ENCODE measurements at regions not wholly inside any gene's neighbourhood (a gene's known extent, or its start where the extent isn't known, plus 50 kb on each side); places are given as distances from the start of the nearest gene placed in this dataset.

GRCh38 chr7:155213385-155213784 is 84.3 kb upstream of the INSIG1 start:
- Mint-ChIP-seq H3K27me3 (ENCODE audit: low read depth) (peaks cover 2% of the 10 kb centered on the region), H3K27ac (ENCODE audit: unreplicated experiment) (no peak overlapping the region), H3K4me3 (no peak overlapping the region), H3K9me3 (no peaks in the 10 kb centered on the region), H3K36me3 (ENCODE audit: low read depth) (no peaks in the 10 kb centered on the region), H3K4me1 (peaks cover 7% of the 10 kb centered on the region)
- no peak for TF ChIP-seq CTCF (conservative IDR thresholded peaks at IDR 0.05)
- no peak for DNase-seq (ENCODE audit: low read depth, low spot score)

DNA sequence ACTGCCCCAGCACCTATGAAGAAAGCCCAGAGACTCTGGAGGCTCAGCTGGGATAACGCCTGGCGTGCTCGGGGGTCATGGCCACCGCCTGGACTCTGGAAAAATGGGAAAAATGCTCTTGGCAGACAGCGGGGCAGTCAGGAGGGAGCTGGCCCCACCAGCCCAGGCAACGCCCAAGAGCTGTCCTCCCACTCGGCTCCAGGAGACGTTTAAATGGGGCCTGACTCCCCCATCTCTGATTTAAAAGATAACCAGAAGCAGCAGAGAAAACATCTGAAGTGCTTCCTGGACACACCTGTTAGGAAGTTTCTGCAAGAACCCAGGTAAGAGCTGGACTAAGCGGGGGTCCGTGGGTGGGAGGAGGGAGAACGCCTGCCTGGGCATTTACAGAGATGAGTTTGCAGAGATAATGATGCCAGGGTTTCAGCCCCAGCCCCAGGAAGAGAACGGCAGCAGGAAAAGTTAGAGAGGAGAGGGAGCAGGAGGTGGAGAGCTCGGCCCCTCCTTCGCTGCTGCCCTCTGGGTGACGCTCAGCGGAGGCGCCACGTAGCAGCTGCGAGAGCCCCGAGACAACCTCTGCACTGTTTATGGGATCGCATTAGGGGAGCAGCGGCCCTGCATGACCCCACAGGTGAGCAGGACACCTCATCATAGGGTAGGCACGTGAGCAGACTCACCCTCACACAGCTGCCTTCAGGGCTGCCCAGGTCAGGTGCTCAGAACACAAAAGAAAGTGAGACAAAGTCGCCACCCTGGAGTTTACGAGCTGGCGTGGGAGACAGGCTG is 83.5 kb upstream of the INSIG1 start:
- no peak for DNase-seq (ENCODE audit: low read depth, low spot score)
- H3K4me3 Mint-ChIP-seq = no peak overlapping the region
- no peak overlapping the region for H3K27ac Mint-ChIP-seq (ENCODE audit: unreplicated experiment)
- no peak for TF ChIP-seq CTCF (conservative IDR thresholded peaks at IDR 0.05)
- H3K4me1 Mint-ChIP-seq = peaks cover 7% of the 10 kb centered on the region
- H3K36me3 Mint-ChIP-seq (ENCODE audit: low read depth) = no peaks in the 10 kb centered on the region
- H3K27me3 Mint-ChIP-seq (ENCODE audit: low read depth) = peaks cover 2% of the 10 kb centered on the region
- H3K9me3 Mint-ChIP-seq = no peaks in the 10 kb centered on the region

- no peak overlapping the region for H3K4me3 Mint-ChIP-seq
- H3K9me3 Mint-ChIP-seq = no peaks in the 10 kb centered on the region
- no peak overlapping the region for H3K27ac Mint-ChIP-seq (ENCODE audit: unreplicated experiment)
- H3K36me3 Mint-ChIP-seq (ENCODE audit: low read depth) = no peaks in the 10 kb centered on the region
- no peak for TF ChIP-seq CTCF (conservative IDR thresholded peaks at IDR 0.05)
- H3K4me1 Mint-ChIP-seq = peaks cover 4% of the 10 kb centered on the region
- H3K27me3 Mint-ChIP-seq (ENCODE audit: low read depth) = peaks cover 2% of the 10 kb centered on the region
- no peak for DNase-seq (ENCODE audit: low read depth, low spot score)
Observed at GRCh38 chr7:155215576-155216325, 81.9 kb upstream of the INSIG1 start.

GRCh38 chr7:155216475-155217272 is 81.0 kb upstream of the INSIG1 start:
- TF ChIP-seq CTCF (conservative IDR thresholded peaks at IDR 0.05) = no peak
- no peaks in the 10 kb centered on the region for H3K9me3 Mint-ChIP-seq
- no peaks in the 10 kb centered on the region for H3K27me3 Mint-ChIP-seq (ENCODE audit: low read depth)
- H3K27ac Mint-ChIP-seq (ENCODE audit: unreplicated experiment) = peak overlapping the region; percentile 50
- peaks cover 4% of the 10 kb centered on the region for H3K4me1 Mint-ChIP-seq
- H3K36me3 Mint-ChIP-seq (ENCODE audit: low read depth) = no peaks in the 10 kb centered on the region
- DNase-seq (ENCODE audit: low read depth, low spot score) = no peak
- H3K4me3 Mint-ChIP-seq = no peak overlapping the region

DNA sequence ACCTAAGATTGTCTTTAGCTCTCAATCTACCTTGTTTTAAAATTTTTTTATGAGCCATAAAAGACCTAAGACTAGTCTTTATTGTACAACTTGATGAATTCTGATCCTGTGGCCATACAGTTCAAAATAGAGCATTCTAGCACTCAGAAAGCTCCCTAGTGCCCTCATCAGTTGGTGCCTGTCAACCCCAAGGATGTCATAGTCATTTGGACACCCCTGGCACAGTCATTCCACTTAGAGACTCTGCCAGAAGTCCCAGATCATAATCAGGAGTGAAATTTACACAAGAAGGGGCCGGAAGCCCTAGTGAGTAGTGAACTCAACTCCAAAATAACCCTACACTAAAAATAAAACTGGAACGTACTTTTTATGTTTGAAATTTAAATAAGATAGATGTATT is 80.0 kb upstream of the INSIG1 start:
- Mint-ChIP-seq H3K27me3 (ENCODE audit: low read depth) (no peaks in the 10 kb centered on the region), H3K9me3 (no peaks in the 10 kb centered on the region), H3K4me1 (peaks cover 4% of the 10 kb centered on the region), H3K36me3 (ENCODE audit: low read depth) (no peaks in the 10 kb centered on the region), H3K4me3 (no peak overlapping the region), H3K27ac (ENCODE audit: unreplicated experiment) (no peak overlapping the region)
- TF ChIP-seq CTCF (conservative IDR thresholded peaks at IDR 0.05) = no peak
- DNase-seq (ENCODE audit: low read depth, low spot score) = no peak

Data from neural crest cell (in vitro differentiated cells).